ENCODE measurements at regions not wholly inside any gene's neighbourhood (a gene's known extent, or its start where the extent isn't known, plus 50 kb on each side); places are given as distances from the start of the nearest gene placed in this dataset.

DNA sequence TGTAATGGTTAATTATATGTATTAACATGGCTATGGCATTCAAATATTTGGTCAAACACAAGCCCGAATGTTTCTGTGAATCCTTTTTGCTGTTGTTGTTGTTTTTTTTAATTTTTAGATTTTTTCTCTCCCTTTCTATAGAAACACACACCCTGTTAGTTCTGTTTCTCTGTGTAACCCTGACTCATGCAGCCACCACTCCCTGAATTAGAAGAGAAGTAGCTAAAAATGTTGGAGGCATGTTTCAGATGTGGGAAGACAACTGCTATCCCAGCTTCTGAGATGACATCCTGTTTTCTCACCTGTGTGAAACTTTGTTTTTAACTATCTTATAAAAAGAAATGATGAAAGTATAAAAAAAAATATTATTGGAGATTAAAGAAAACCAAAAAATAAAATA is 219.6 kb upstream of the RGPD4 start:
- intact Hi-C loops (cut with micrococcal nuclease; ENCODE audit: unreplicated experiment): no loop called here
- Histone ChIP-seq H3K27ac (ENCODE audit: low read depth, low read length, poor library complexity, severe bottlenecking) (no peak overlapping the region), H3K36me3 (ENCODE audit: insufficient read depth, low read length, poor library complexity, severe bottlenecking) (no peaks in the 10 kb centered on the region), H3K4me3 (ENCODE audit: low read depth, low read length, poor library complexity, severe bottlenecking) (no peak overlapping the region), H3K4me1 (ENCODE audit: insufficient read depth, low read length, poor library complexity, severe bottlenecking) (no peaks in the 10 kb centered on the region), H3K9me3 (ENCODE audit: low read depth, low read length, poor library complexity, severe bottlenecking) (peaks cover 5% of the 10 kb centered on the region), H3K27me3 (replicated peaks; ENCODE audit: insufficient read depth, low read depth, low read length, poor library complexity) (no peaks in the 10 kb centered on the region)
- TF ChIP-seq, protein P1, sequence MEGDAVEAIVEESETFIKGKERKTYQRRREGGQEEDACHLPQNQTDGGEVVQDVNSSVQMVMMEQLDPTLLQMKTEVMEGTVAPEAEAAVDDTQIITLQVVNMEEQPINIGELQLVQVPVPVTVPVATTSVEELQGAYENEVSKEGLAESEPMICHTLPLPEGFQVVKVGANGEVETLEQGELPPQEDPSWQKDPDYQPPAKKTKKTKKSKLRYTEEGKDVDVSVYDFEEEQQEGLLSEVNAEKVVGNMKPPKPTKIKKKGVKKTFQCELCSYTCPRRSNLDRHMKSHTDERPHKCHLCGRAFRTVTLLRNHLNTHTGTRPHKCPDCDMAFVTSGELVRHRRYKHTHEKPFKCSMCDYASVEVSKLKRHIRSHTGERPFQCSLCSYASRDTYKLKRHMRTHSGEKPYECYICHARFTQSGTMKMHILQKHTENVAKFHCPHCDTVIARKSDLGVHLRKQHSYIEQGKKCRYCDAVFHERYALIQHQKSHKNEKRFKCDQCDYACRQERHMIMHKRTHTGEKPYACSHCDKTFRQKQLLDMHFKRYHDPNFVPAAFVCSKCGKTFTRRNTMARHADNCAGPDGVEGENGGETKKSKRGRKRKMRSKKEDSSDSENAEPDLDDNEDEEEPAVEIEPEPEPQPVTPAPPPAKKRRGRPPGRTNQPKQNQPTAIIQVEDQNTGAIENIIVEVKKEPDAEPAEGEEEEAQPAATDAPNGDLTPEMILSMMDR (conservative IDR thresholded peaks at IDR 0.05; ENCODE audit: low read depth, low read length): no peak
- no peak for TF ChIP-seq EZH2 (IDR thresholded peaks at IDR 0.05; ENCODE audit: borderline replicate concordance, low read depth, low read length, poor library complexity, severe bottlenecking)
- ChIA-PET POLR2A (ENCODE audit: low non-redundant PET) (no interaction called here), CTCF (no interaction called here)
- no peak for DNase-seq (ENCODE audit: low spot score)
- BruUV-seq (replicated peaks): no TSS peak

DNA sequence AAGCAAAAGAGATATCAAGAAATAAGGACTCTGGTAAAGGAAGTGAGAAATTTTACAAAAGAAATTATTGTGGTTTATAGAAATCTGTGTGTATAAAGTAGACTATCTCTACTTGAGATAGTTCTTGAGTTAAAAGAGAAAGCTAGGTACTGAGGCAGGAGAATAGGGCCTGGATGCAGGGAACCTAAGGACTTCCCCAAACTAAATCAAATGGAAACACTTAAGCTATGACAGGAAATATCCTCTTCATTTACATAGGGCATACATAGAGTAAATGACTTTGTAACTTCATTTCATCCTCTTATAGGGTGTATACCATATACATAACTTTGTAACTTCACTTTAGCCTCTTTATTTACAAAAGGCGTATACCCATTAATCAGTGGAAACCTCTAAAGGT is 219.2 kb upstream of the RGPD4 start:
- intact Hi-C loops (cut with micrococcal nuclease; ENCODE audit: unreplicated experiment): no loop called here
- H3K4me1 ChIP-seq (ENCODE audit: insufficient read depth, low read length, poor library complexity, severe bottlenecking): no peaks in the 10 kb centered on the region
- no peak overlapping the region for H3K4me3 ChIP-seq (ENCODE audit: low read depth, low read length, poor library complexity, severe bottlenecking)
- CTCF ChIA-PET: no interaction called here
- POLR2A ChIA-PET (ENCODE audit: low non-redundant PET): no interaction called here
- no TSS peak for BruUV-seq (replicated peaks)
- peaks cover 8% of the 10 kb centered on the region for H3K9me3 ChIP-seq (ENCODE audit: low read depth, low read length, poor library complexity, severe bottlenecking)
- DNase-seq (ENCODE audit: low spot score): no peak
- H3K36me3 ChIP-seq (ENCODE audit: insufficient read depth, low read length, poor library complexity, severe bottlenecking): no peaks in the 10 kb centered on the region
- TF ChIP-seq, protein P1 (conservative IDR thresholded peaks at IDR 0.05; ENCODE audit: low read depth, low read length): no peak
- TF ChIP-seq EZH2 (IDR thresholded peaks at IDR 0.05; ENCODE audit: borderline replicate concordance, low read depth, low read length, poor library complexity, severe bottlenecking): no peak
- H3K27me3 ChIP-seq (replicated peaks; ENCODE audit: insufficient read depth, low read depth, low read length, poor library complexity): no peaks in the 10 kb centered on the region
- no peak overlapping the region for H3K27ac ChIP-seq (ENCODE audit: low read depth, low read length, poor library complexity, severe bottlenecking)

DNA sequence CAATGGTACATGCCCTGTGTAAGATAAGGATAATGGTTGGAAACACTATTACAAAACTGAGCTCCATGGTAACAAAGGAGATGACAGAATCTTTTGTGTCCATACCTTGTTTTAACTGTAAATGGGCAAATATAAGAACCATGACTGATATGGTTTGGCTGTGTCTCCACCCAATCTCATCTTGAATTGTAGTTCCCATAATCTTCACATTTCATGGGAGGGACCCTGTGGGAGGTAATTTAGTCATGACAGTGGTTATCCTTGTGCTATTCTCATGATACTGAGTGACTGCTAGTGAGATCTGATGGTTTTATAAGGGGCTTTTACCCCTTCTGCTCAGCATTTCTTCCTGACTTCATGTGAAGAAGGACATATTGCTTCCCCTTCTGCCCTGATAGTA is 211.7 kb upstream of the RGPD4 start:
- CTCF ChIA-PET: no interaction called here
- TF ChIP-seq, protein P1 (conservative IDR thresholded peaks at IDR 0.05; ENCODE audit: low read depth, low read length): no peak
- TF ChIP-seq EZH2 (IDR thresholded peaks at IDR 0.05; ENCODE audit: borderline replicate concordance, low read depth, low read length, poor library complexity, severe bottlenecking): no peak
- no peaks in the 10 kb centered on the region for H3K27me3 ChIP-seq (replicated peaks; ENCODE audit: insufficient read depth, low read depth, low read length, poor library complexity)
- no peaks in the 10 kb centered on the region for H3K4me1 ChIP-seq (ENCODE audit: insufficient read depth, low read length, poor library complexity, severe bottlenecking)
- H3K36me3 ChIP-seq (ENCODE audit: insufficient read depth, low read length, poor library complexity, severe bottlenecking): no peaks in the 10 kb centered on the region
- intact Hi-C loops (cut with micrococcal nuclease; ENCODE audit: unreplicated experiment): no loop called here
- BruUV-seq (replicated peaks): no TSS peak
- H3K4me3 ChIP-seq (ENCODE audit: low read depth, low read length, poor library complexity, severe bottlenecking): no peak overlapping the region
- DNase-seq (ENCODE audit: low spot score): no peak
- POLR2A ChIA-PET (ENCODE audit: low non-redundant PET): no interaction called here
- peaks cover 42% of the 10 kb centered on the region for H3K9me3 ChIP-seq (ENCODE audit: low read depth, low read length, poor library complexity, severe bottlenecking)
- H3K27ac ChIP-seq (ENCODE audit: low read depth, low read length, poor library complexity, severe bottlenecking): no peak overlapping the region

Data from A673 (cell line).